ENCODE measurements at regions not wholly inside any gene's neighbourhood (a gene's known extent, or its start where the extent isn't known, plus 50 kb on each side); places are given as distances from the start of the nearest gene placed in this dataset.

- no peak for TF ChIP-seq EZH2phosphoT487 (conservative IDR thresholded peaks at IDR 0.05; ENCODE audit: low read length)
- TF ChIP-seq CTCF (IDR thresholded peaks at IDR 0.05; ENCODE audit: insufficient read depth, low read length, poor library complexity, severe bottlenecking) = no peak
Observed at GRCh38 chr6:126873791-126874190, 244.7 kb upstream of the RSPO3 start.

GRCh38 chr6:126876446-126876845 lies 242.0 kb upstream of the RSPO3 start:
- Histone ChIP-seq H3K9me2 (replicated peaks; ENCODE audit: insufficient read depth, low read length) (no peaks in the 10 kb centered on the region), H3K9ac (ENCODE audit: low read length) (no peak overlapping the region), H3K36me3 (ENCODE audit: low read length) (no peaks in the 10 kb centered on the region), H3K9me3 (ENCODE audit: insufficient read depth, low read length) (no peaks in the 10 kb centered on the region), H3F3A (ENCODE audit: insufficient read depth) (no peaks in the 10 kb centered on the region), H3K27me3 (ENCODE audit: low read length) (no peaks in the 10 kb centered on the region), H4K20me1 (ENCODE audit: low read depth, low read length) (no peaks in the 10 kb centered on the region), H2AFZ (ENCODE audit: low read depth, low read length, severe bottlenecking) (no peak overlapping the region), H3K4me2 (ENCODE audit: low read depth, low read length, poor library complexity, severe bottlenecking) (no peak overlapping the region), H3K4me3 (ENCODE audit: insufficient read depth, low read length, poor library complexity, severe bottlenecking) (no peak overlapping the region), H3K79me2 (ENCODE audit: insufficient read depth, low read length) (no peaks in the 10 kb centered on the region), H3K27ac (ENCODE audit: low read depth, low read length) (no peak overlapping the region)
- no peak for TF ChIP-seq CTCF (IDR thresholded peaks at IDR 0.05; ENCODE audit: insufficient read depth, low read length, poor library complexity, severe bottlenecking)
- TF ChIP-seq EZH2phosphoT487 (conservative IDR thresholded peaks at IDR 0.05; ENCODE audit: low read length) = no peak

More at GRCh38 chr6:126873791-126874190, 244.7 kb upstream of the RSPO3 start:
- Histone ChIP-seq H3K27me3 (ENCODE audit: low read length) (no peaks in the 10 kb centered on the region), H3K9me2 (replicated peaks; ENCODE audit: insufficient read depth, low read length) (no peaks in the 10 kb centered on the region), H4K20me1 (ENCODE audit: low read depth, low read length) (no peaks in the 10 kb centered on the region), H3K9me3 (ENCODE audit: insufficient read depth, low read length) (no peaks in the 10 kb centered on the region), H3K36me3 (ENCODE audit: low read length) (no peaks in the 10 kb centered on the region), H3K4me3 (ENCODE audit: insufficient read depth, low read length, poor library complexity, severe bottlenecking) (no peak overlapping the region), H2AFZ (ENCODE audit: low read depth, low read length, severe bottlenecking) (no peak overlapping the region), H3K79me2 (ENCODE audit: insufficient read depth, low read length) (no peaks in the 10 kb centered on the region), H3K27ac (ENCODE audit: low read depth, low read length) (no peak overlapping the region), H3K9ac (ENCODE audit: low read length) (no peak overlapping the region), H3K4me2 (ENCODE audit: low read depth, low read length, poor library complexity, severe bottlenecking) (no peak overlapping the region), H3F3A (ENCODE audit: insufficient read depth) (no peaks in the 10 kb centered on the region)

GRCh38 chr6:126880964-126881363 lies 237.5 kb upstream of the RSPO3 start:
- no peaks in the 10 kb centered on the region for H3F3A ChIP-seq (ENCODE audit: insufficient read depth)
- no peaks in the 10 kb centered on the region for H3K9me2 ChIP-seq (replicated peaks; ENCODE audit: insufficient read depth, low read length)

More at GRCh38 chr6:126880964-126881363, 237.5 kb upstream of the RSPO3 start:
- Histone ChIP-seq H3K9ac (ENCODE audit: low read length) (no peak overlapping the region), H3K27ac (ENCODE audit: low read depth, low read length) (no peak overlapping the region), H3K4me3 (ENCODE audit: insufficient read depth, low read length, poor library complexity, severe bottlenecking) (no peak overlapping the region), H3K4me2 (ENCODE audit: low read depth, low read length, poor library complexity, severe bottlenecking) (no peak overlapping the region), H3K27me3 (ENCODE audit: low read length) (no peaks in the 10 kb centered on the region), H3K36me3 (ENCODE audit: low read length) (no peaks in the 10 kb centered on the region), H3K9me3 (ENCODE audit: insufficient read depth, low read length) (no peaks in the 10 kb centered on the region), H4K20me1 (ENCODE audit: low read depth, low read length) (no peaks in the 10 kb centered on the region), H2AFZ (ENCODE audit: low read depth, low read length, severe bottlenecking) (no peak overlapping the region), H3K79me2 (ENCODE audit: insufficient read depth, low read length) (no peaks in the 10 kb centered on the region)
- TF ChIP-seq CTCF (IDR thresholded peaks at IDR 0.05; ENCODE audit: insufficient read depth, low read length, poor library complexity, severe bottlenecking) (no peak), EZH2phosphoT487 (conservative IDR thresholded peaks at IDR 0.05; ENCODE audit: low read length) (no peak)
